ENCODE measurements at regions not wholly inside any gene's neighbourhood (a gene's known extent, or its start where the extent isn't known, plus 50 kb on each side); places are given as distances from the start of the nearest gene placed in this dataset.
"Not testable (repeated sequence)": the region's sequence is repeated elsewhere in the genome, so short reads cannot be mapped to it uniquely, and the experiment has no call there.

DNA sequence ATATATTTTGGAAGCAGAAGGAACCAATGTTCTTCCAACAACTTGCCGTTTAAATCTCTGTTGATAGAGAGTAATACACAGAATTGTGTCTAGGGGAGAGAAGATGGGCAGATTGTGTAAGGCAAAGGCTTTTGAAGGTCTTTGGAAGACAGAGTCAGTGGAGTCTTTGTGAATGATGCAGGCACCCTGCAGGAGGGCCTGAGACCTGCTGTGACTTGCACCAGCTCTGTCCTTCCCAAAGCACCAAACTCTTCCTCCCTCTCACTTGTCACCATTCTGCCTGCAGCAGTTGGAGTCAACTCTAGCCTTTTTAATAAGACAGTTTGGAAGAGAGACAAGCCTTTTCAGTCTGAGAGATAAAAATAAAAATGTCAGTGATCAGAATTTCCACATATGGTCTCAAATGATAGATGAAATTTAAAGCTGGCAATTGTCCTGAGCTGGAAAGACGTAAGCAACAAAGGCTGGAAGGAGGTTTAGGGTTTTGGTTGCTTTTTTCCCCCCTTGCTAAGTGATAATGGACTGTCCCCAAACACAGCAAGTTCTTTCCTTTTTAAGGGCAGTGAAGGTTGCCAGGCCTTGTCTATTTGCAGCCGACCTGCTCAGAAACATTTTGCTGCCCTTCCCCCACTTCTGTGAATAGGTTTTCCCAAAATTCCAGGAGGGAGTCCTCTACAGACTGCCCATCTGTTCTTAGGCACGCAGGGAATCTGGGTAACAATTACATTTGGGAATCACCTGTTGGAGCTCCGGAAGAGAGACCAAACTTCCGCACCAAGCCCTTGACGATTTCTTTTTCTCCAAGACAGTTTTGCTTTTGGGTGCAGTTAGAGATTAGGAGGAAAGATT is 103.0 kb upstream of the NTF3 start:
- no peaks in the 10 kb centered on the region for H3K4me1 Mint-ChIP-seq
- no peaks in the 10 kb centered on the region for H3K36me3 Mint-ChIP-seq
- DNase-seq (no peak), ATAC-seq (ENCODE audit: low read depth in 2 of 2) (no peak)
- H3K4me3 Mint-ChIP-seq = no peak overlapping the region
- Histone ChIP-seq H3K9me3 (ENCODE audit: control insufficient read depth in 2 of 2, low read length in 2 of 2) (no peaks in the 10 kb centered on the region), H3K4me1 (ENCODE audit: control insufficient read depth, insufficient read depth, low read length, poor library complexity, severe bottlenecking) (no peaks in the 10 kb centered on the region), H3K27ac (ENCODE audit: insufficient read depth, low read length, poor library complexity, severe bottlenecking) (no peak overlapping the region), H3K27me3 (ENCODE audit: control insufficient read depth, insufficient read depth, low read length) (no peaks in the 10 kb centered on the region), H3K36me3 (ENCODE audit: control insufficient read depth, insufficient read depth, low read length) (no peaks in the 10 kb centered on the region), H3K4me3 (ENCODE audit: low read depth, low read length) (no peak overlapping the region)
- H3K9me3 Mint-ChIP-seq = peaks cover 0 to 9% (median 5%) of the 10 kb centered on the region in 7 donors
- H3K27ac Mint-ChIP-seq = peak overlapping the region in 1 of 3 donors; percentile 9
- no peaks in the 10 kb centered on the region for H3K27me3 Mint-ChIP-seq

DNA sequence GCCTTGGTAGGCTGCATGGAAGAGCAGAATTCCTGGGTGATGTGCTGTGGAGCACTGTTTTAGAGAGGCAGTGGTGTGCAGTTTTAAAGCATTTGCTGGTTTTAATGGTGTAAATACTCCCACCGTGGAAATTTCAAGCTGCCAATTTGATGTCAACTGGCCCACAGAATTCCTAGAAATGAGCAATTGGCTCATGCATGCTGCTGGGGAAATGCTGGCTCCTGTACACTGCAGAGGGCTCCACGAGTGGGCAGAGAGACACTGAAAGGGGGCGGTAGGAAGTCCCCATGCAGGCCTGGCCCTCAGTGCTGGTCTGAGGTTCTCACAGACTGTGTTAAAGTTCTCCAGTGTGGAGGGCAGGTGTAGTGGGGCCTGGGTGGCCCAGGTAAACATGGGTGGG is 99.4 kb upstream of the NTF3 start:
- no peaks in the 10 kb centered on the region for H3K36me3 Mint-ChIP-seq
- Histone ChIP-seq H3K27me3 (ENCODE audit: control insufficient read depth, insufficient read depth, low read length) (no peaks in the 10 kb centered on the region), H3K27ac (ENCODE audit: insufficient read depth, low read length, poor library complexity, severe bottlenecking) (no peak overlapping the region), H3K36me3 (ENCODE audit: control insufficient read depth, insufficient read depth, low read length) (no peaks in the 10 kb centered on the region), H3K4me1 (ENCODE audit: control insufficient read depth, insufficient read depth, low read length, poor library complexity, severe bottlenecking) (no peaks in the 10 kb centered on the region), H3K4me3 (ENCODE audit: low read depth, low read length) (no peak overlapping the region), H3K9me3 (ENCODE audit: control insufficient read depth in 2 of 2, low read length in 2 of 2) (no peaks in the 10 kb centered on the region)
- DNase-seq = no peak
- H3K9me3 Mint-ChIP-seq = peaks cover 0 to 3% (median 0%) of the 10 kb centered on the region in 7 donors
- H3K4me1 Mint-ChIP-seq = no peaks in the 10 kb centered on the region
- no peak overlapping the region for H3K27ac Mint-ChIP-seq
- ATAC-seq (ENCODE audit: low read depth in 2 of 2) = no peak
- no peak overlapping the region for H3K4me3 Mint-ChIP-seq
- H3K27me3 Mint-ChIP-seq = no peaks in the 10 kb centered on the region

- Mint-ChIP-seq H3K4me3 (no peak overlapping the region), H3K4me1 (no peaks in the 10 kb centered on the region), H3K27me3 (no peaks in the 10 kb centered on the region), H3K36me3 (no peaks in the 10 kb centered on the region), H3K27ac (no peak overlapping the region), H3K9me3 (peaks cover 0 to 3% (median 0%) of the 10 kb centered on the region in 7 donors)
- no peak for DNase-seq
- H3K27me3 ChIP-seq (ENCODE audit: control insufficient read depth, insufficient read depth, low read length) = no peaks in the 10 kb centered on the region
- H3K9me3 ChIP-seq (ENCODE audit: control insufficient read depth in 2 of 2, low read length in 2 of 2) = no peaks in the 10 kb centered on the region
- H3K27ac ChIP-seq (ENCODE audit: insufficient read depth, low read length, poor library complexity, severe bottlenecking) = no peak overlapping the region
- no peak for ATAC-seq (ENCODE audit: low read depth in 2 of 2)
- no peaks in the 10 kb centered on the region for H3K36me3 ChIP-seq (ENCODE audit: control insufficient read depth, insufficient read depth, low read length)
- H3K4me1 ChIP-seq (ENCODE audit: control insufficient read depth, insufficient read depth, low read length, poor library complexity, severe bottlenecking) = no peaks in the 10 kb centered on the region
- H3K4me3 ChIP-seq (ENCODE audit: low read depth, low read length) = no peak overlapping the region
Measured at GRCh38 chr12:5333096-5333495, 98.8 kb upstream of the NTF3 start.

DNA sequence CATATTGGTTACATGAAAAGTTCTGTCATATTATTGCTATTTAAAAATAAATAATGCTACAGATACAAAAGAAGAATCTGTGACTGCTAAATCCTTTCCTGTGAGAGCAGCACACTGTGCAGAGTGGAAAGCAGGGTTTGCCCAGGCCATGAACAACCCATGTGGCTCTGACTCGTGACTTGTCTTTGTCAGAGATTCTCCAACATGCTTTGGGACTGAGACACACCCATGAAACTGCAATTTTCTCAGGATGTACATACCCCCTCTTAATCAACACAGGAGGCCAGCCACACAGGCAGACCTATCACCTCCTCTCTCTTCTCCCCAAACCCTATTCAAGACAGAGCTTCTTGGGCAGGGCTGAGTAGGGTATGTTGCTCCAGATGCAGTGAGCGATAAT is 96.8 kb upstream of the NTF3 start:
- Histone ChIP-seq H3K4me1 (ENCODE audit: control insufficient read depth, insufficient read depth, low read length, poor library complexity, severe bottlenecking) (no peaks in the 10 kb centered on the region), H3K27ac (ENCODE audit: insufficient read depth, low read length, poor library complexity, severe bottlenecking) (no peak overlapping the region), H3K36me3 (ENCODE audit: control insufficient read depth, insufficient read depth, low read length) (no peaks in the 10 kb centered on the region), H3K4me3 (ENCODE audit: low read depth, low read length) (no peak overlapping the region), H3K9me3 (ENCODE audit: control insufficient read depth in 2 of 2, low read length in 2 of 2) (no peaks in the 10 kb centered on the region), H3K27me3 (ENCODE audit: control insufficient read depth, insufficient read depth, low read length) (no peaks in the 10 kb centered on the region)
- ATAC-seq (ENCODE audit: low read depth in 2 of 2) (no peak), DNase-seq (no peak)
- Mint-ChIP-seq H3K36me3 (no peaks in the 10 kb centered on the region), H3K4me3 (no peak overlapping the region), H3K4me1 (no peaks in the 10 kb centered on the region), H3K9me3 (peaks cover 0 to 8% (median 0%) of the 10 kb centered on the region in 7 donors), H3K27me3 (no peaks in the 10 kb centered on the region), H3K27ac (no peak overlapping the region)

DNA sequence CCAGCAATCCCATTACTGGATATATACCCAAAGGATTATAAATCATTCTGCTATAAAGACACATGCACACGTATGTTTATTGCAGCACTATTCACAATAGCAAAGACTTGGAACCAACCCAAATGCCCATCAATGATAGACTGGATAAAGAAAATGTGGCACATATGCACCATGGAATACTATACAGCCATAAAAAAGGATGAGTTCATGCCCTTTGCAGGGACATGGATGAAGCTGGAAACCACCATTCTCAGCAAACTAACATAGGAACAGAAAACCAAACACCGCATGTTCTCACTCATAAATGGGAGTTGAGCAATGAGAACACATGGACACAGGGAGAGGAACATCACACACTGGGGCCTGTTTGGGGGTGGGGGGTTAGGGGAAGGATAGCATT is 90.8 kb upstream of the NTF3 start:
- not testable (repeated sequence) for H3K36me3 Mint-ChIP-seq; H3K27me3 ChIP-seq (ENCODE audit: control insufficient read depth, insufficient read depth, low read length); H3K4me1 ChIP-seq (ENCODE audit: control insufficient read depth, insufficient read depth, low read length, poor library complexity, severe bottlenecking); H3K4me3 ChIP-seq (ENCODE audit: low read depth, low read length); H3K27ac Mint-ChIP-seq; ATAC-seq (ENCODE audit: low read depth in 2 of 2); H3K27ac ChIP-seq (ENCODE audit: insufficient read depth, low read length, poor library complexity, severe bottlenecking); H3K4me1 Mint-ChIP-seq; DNase-seq; H3K36me3 ChIP-seq (ENCODE audit: control insufficient read depth, insufficient read depth, low read length); H3K27me3 Mint-ChIP-seq; H3K4me3 Mint-ChIP-seq; H3K9me3 ChIP-seq (ENCODE audit: control insufficient read depth in 2 of 2, low read length in 2 of 2)
- peaks cover 0 to 10% (median 0%) of the 10 kb centered on the region in 7 donors for H3K9me3 Mint-ChIP-seq

DNA sequence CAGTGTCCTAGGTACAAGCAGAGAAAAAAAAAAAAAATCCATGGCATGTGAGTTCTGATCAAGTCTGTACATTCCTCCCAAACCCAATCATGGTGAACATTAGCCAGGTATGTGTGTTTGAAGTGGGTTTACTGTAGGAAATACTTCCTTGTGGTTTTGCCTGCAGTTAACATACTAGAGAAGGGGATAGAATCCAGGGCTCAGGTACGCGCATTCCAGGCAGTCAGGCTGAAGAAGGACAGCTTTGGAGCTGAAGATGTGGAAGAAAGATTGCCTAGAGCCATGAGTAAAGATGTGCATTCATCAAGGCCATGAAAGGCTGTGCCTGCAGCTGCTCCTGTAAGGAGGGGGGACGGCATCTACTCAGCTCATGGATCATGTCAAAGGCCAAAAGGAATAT is 88.2 kb upstream of the NTF3 start:
- Histone ChIP-seq H3K4me1 (ENCODE audit: control insufficient read depth, insufficient read depth, low read length, poor library complexity, severe bottlenecking) (no peaks in the 10 kb centered on the region), H3K9me3 (ENCODE audit: control insufficient read depth in 2 of 2, low read length in 2 of 2) (no peaks in the 10 kb centered on the region), H3K4me3 (ENCODE audit: low read depth, low read length) (no peak overlapping the region), H3K27ac (ENCODE audit: insufficient read depth, low read length, poor library complexity, severe bottlenecking) (no peak overlapping the region), H3K36me3 (ENCODE audit: control insufficient read depth, insufficient read depth, low read length) (no peaks in the 10 kb centered on the region), H3K27me3 (ENCODE audit: control insufficient read depth, insufficient read depth, low read length) (no peaks in the 10 kb centered on the region)
- Mint-ChIP-seq H3K4me1 (no peaks in the 10 kb centered on the region), H3K9me3 (peaks cover 0 to 7% (median 0%) of the 10 kb centered on the region in 7 donors), H3K27me3 (no peaks in the 10 kb centered on the region), H3K27ac (no peak overlapping the region), H3K36me3 (no peaks in the 10 kb centered on the region), H3K4me3 (no peak overlapping the region)
- DNase-seq = no peak
- no peak for ATAC-seq (ENCODE audit: low read depth in 2 of 2)

- Histone ChIP-seq H3K36me3 (ENCODE audit: control insufficient read depth, insufficient read depth, low read length) (no peaks in the 10 kb centered on the region), H3K4me3 (ENCODE audit: low read depth, low read length) (no peak overlapping the region), H3K27ac (ENCODE audit: insufficient read depth, low read length, poor library complexity, severe bottlenecking) (no peak overlapping the region), H3K9me3 (ENCODE audit: control insufficient read depth in 2 of 2, low read length in 2 of 2) (no peaks in the 10 kb centered on the region), H3K27me3 (ENCODE audit: control insufficient read depth, insufficient read depth, low read length) (no peaks in the 10 kb centered on the region), H3K4me1 (ENCODE audit: control insufficient read depth, insufficient read depth, low read length, poor library complexity, severe bottlenecking) (no peaks in the 10 kb centered on the region)
- ATAC-seq (ENCODE audit: low read depth in 2 of 2) (no peak), DNase-seq (no peak)
- Mint-ChIP-seq H3K4me1 (no peaks in the 10 kb centered on the region), H3K9me3 (peaks cover 0 to 5% (median 0%) of the 10 kb centered on the region in 7 donors), H3K27me3 (no peaks in the 10 kb centered on the region), H3K27ac (no peak overlapping the region), H3K36me3 (no peaks in the 10 kb centered on the region), H3K4me3 (no peak overlapping the region)
Measured at GRCh38 chr12:5344131-5344530, 87.8 kb upstream of the NTF3 start.

- H3K27me3 Mint-ChIP-seq = no peaks in the 10 kb centered on the region
- Histone ChIP-seq H3K27ac (ENCODE audit: insufficient read depth, low read length, poor library complexity, severe bottlenecking) (no peak overlapping the region), H3K36me3 (ENCODE audit: control insufficient read depth, insufficient read depth, low read length) (no peaks in the 10 kb centered on the region), H3K9me3 (ENCODE audit: control insufficient read depth in 2 of 2, low read length in 2 of 2) (no peaks in the 10 kb centered on the region), H3K4me3 (ENCODE audit: low read depth, low read length) (no peak overlapping the region), H3K27me3 (ENCODE audit: control insufficient read depth, insufficient read depth, low read length) (no peaks in the 10 kb centered on the region), H3K4me1 (ENCODE audit: control insufficient read depth, insufficient read depth, low read length, poor library complexity, severe bottlenecking) (no peaks in the 10 kb centered on the region)
- no peak for DNase-seq
- no peaks in the 10 kb centered on the region for H3K4me1 Mint-ChIP-seq
- no peak overlapping the region for H3K27ac Mint-ChIP-seq
- peaks cover 0 to 5% (median 0%) of the 10 kb centered on the region in 7 donors for H3K9me3 Mint-ChIP-seq
- no peak for ATAC-seq (ENCODE audit: low read depth in 2 of 2)
- no peaks in the 10 kb centered on the region for H3K36me3 Mint-ChIP-seq
- no peak overlapping the region for H3K4me3 Mint-ChIP-seq
Measured at GRCh38 chr12:5345534-5345933, 86.4 kb upstream of the NTF3 start.
